ENCODE measurements at regions not wholly inside any gene's neighbourhood (a gene's known extent, or its start where the extent isn't known, plus 50 kb on each side); places are given as distances from the start of the nearest gene placed in this dataset.
A peak's percentile ranks its signal among the peaks of the same experiment; 100 is the strongest.

GRCh38 chr9:120338340-120338739, 241.6 kb downstream of the CDK5RAP2 start:
- TF ChIP-seq CTCF (IDR thresholded peaks at IDR 0.05) = no peak
- H3K9me3 ChIP-seq = no peaks in the 10 kb centered on the region
- no peak overlapping the region for H3K27ac ChIP-seq
- no peak for DNase-seq (ENCODE audit: low spot score)
- H3K27me3 ChIP-seq = no peaks in the 10 kb centered on the region
- no peaks in the 10 kb centered on the region for H3K4me1 ChIP-seq
- no peaks in the 10 kb centered on the region for H3K36me3 ChIP-seq
- no peak overlapping the region for H3K4me3 ChIP-seq

GRCh38 chr9:120337131-120337530, 242.8 kb downstream of the CDK5RAP2 start:
- no peak for TF ChIP-seq CTCF (IDR thresholded peaks at IDR 0.05)
- H3K36me3 ChIP-seq = no peaks in the 10 kb centered on the region
- H3K27me3 ChIP-seq = no peaks in the 10 kb centered on the region
- DNase-seq (ENCODE audit: low spot score) = peak; percentile 49
- H3K9me3 ChIP-seq = no peaks in the 10 kb centered on the region
- no peaks in the 10 kb centered on the region for H3K4me1 ChIP-seq
- no peak overlapping the region for H3K4me3 ChIP-seq
- H3K27ac ChIP-seq = no peak overlapping the region

- H3K4me3 ChIP-seq = no peak overlapping the region
- H3K9me3 ChIP-seq = no peaks in the 10 kb centered on the region
- no peaks in the 10 kb centered on the region for H3K36me3 ChIP-seq
- no peak overlapping the region for H3K27ac ChIP-seq
- no peak for TF ChIP-seq CTCF (IDR thresholded peaks at IDR 0.05)
- peak; percentile 34 for DNase-seq (ENCODE audit: low spot score)
- no peaks in the 10 kb centered on the region for H3K27me3 ChIP-seq
- no peaks in the 10 kb centered on the region for H3K4me1 ChIP-seq
Measured at GRCh38 chr9:120336753-120337090, 243.2 kb downstream of the CDK5RAP2 start.

GRCh38 chr9:120336021-120336752, 243.8 kb downstream of the CDK5RAP2 start:
- Histone ChIP-seq H3K4me3 (no peak overlapping the region), H3K9me3 (no peaks in the 10 kb centered on the region), H3K36me3 (no peaks in the 10 kb centered on the region), H3K27me3 (no peaks in the 10 kb centered on the region), H3K4me1 (no peaks in the 10 kb centered on the region), H3K27ac (no peak overlapping the region)
- TF ChIP-seq CTCF (IDR thresholded peaks at IDR 0.05) = no peak
- peak; percentile 38 for DNase-seq (ENCODE audit: low spot score)

GRCh38 chr9:120331913-120332312, 248.1 kb downstream of the CDK5RAP2 start:
- H3K4me3 ChIP-seq = no peak overlapping the region
- no peak for TF ChIP-seq CTCF (IDR thresholded peaks at IDR 0.05)

GRCh38 chr9:120330031-120330430, 249.9 kb downstream of the CDK5RAP2 start:
- no peaks in the 10 kb centered on the region for H3K27me3 ChIP-seq
- H3K27ac ChIP-seq = no peak overlapping the region
- no peaks in the 10 kb centered on the region for H3K4me1 ChIP-seq
- no peaks in the 10 kb centered on the region for H3K36me3 ChIP-seq
- H3K4me3 ChIP-seq = no peak overlapping the region
- DNase-seq (ENCODE audit: low spot score) = peak; percentile 48
- no peak for TF ChIP-seq CTCF (IDR thresholded peaks at IDR 0.05)
- H3K9me3 ChIP-seq = no peaks in the 10 kb centered on the region

More at GRCh38 chr9:120331913-120332312, 248.1 kb downstream of the CDK5RAP2 start:
- Histone ChIP-seq H3K36me3 (no peaks in the 10 kb centered on the region), H3K27me3 (no peaks in the 10 kb centered on the region), H3K4me1 (no peaks in the 10 kb centered on the region), H3K9me3 (no peaks in the 10 kb centered on the region), H3K27ac (no peak overlapping the region)
- no peak for DNase-seq (ENCODE audit: low spot score)

Measured in right atrium auricular region (tissue), 2 donors.